HPDE6-E6E7 (cell line): ENCODE measurements at regions not wholly inside any gene's neighbourhood (a gene's known extent, or its start where the extent isn't known, plus 50 kb on each side); places are given as distances from the start of the nearest gene placed in this dataset.
A peak's percentile ranks its signal among the peaks of the same experiment; 100 is the strongest.
"Not testable (repeated sequence)": the region's sequence is repeated elsewhere in the genome, so short reads cannot be mapped to it uniquely, and the experiment has no call there.

Experiments
- DNase-seq: peaks from one replicate; pipeline ENCODE4 v3.0.0; 2011; ENCODE audit warnings: missing footprints; ENCODE audit errors: extremely low spot score

- no peak for DNase-seq
Observed at GRCh38 chr10:117492504-117492903, 50.0 kb upstream of the EMX2 start.

GRCh38 chr10:117488004-117488403 is 54.5 kb upstream of the EMX2 start:
- no peak for DNase-seq

- DNase-seq: no peak
Observed at GRCh38 chr10:117486606-117487005, 55.9 kb upstream of the EMX2 start.

- DNase-seq: no peak
Observed at GRCh38 chr10:117483056-117483590, 59.4 kb upstream of the EMX2 start.

- not testable (repeated sequence) for DNase-seq
Observed at GRCh38 chr10:117481011-117481410, 61.5 kb upstream of the EMX2 start.

GRCh38 chr10:117480097-117480496 is 62.4 kb upstream of the EMX2 start:
- no peak for DNase-seq

GRCh38 chr10:117477961-117478670 is 64.4 kb upstream of the EMX2 start:
- peak; percentile 64 for DNase-seq

GRCh38 chr10:117477211-117477947 is 65.2 kb upstream of the EMX2 start:
- DNase-seq: no peak

- DNase-seq: no peak
Observed at GRCh38 chr10:117476716-117477115, 65.8 kb upstream of the EMX2 start.

GRCh38 chr10:117476281-117476680 is 66.3 kb upstream of the EMX2 start:
- DNase-seq: no peak

GRCh38 chr10:117472872-117473271 is 69.7 kb upstream of the EMX2 start:
- DNase-seq: no peak

GRCh38 chr10:117471344-117471874 is 71.1 kb upstream of the EMX2 start:
- DNase-seq: no peak

GRCh38 chr10:117470733-117471132 is 71.8 kb upstream of the EMX2 start:
- no peak for DNase-seq

- DNase-seq: no peak
Observed at GRCh38 chr10:117468665-117469064, 73.9 kb upstream of the EMX2 start.

GRCh38 chr10:117464176-117464575 is 78.4 kb upstream of the EMX2 start:
- DNase-seq: no peak

- DNase-seq: no peak
Observed at GRCh38 chr10:117463545-117463920, 79.0 kb upstream of the EMX2 start.

GRCh38 chr10:117462816-117463544 is 79.6 kb upstream of the EMX2 start:
- DNase-seq: no peak

GRCh38 chr10:117462424-117462792 is 80.1 kb upstream of the EMX2 start:
- DNase-seq: no peak

GRCh38 chr10:117461766-117462423 is 80.7 kb upstream of the EMX2 start:
- DNase-seq: peak; percentile 90

- no peak for DNase-seq
Observed at GRCh38 chr10:117460846-117461765, 81.4 kb upstream of the EMX2 start.

GRCh38 chr10:117458571-117458970 is 83.3 kb upstream of the PDZD8 start:
- no peak for DNase-seq
